ENCODE measurements at regions not wholly inside any gene's neighbourhood (a gene's known extent, or its start where the extent isn't known, plus 50 kb on each side); places are given as distances from the start of the nearest gene placed in this dataset.

DNA sequence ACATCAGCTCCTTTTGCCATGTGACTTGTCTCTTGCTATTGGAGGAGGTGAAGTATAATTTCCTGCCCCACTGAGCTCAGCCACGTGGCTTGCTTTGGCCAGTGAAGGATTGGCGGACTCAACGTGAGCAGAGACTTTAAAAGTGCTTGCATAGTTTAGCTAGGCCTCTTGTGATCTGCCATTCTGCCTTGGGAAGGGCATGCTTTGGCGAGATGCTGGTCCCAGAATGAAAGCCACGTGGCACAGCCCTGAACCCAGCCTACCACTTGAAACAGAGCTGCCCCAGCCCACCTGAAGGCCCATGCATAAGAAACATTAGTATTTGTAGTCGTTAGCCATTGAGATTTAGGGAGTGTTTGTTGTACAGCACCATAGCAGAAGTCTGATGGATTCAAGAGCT lies 148.2 kb downstream of the TMEM132E start:
- no peak for TF ChIP-seq EZH2 (conservative IDR thresholded peaks at IDR 0.05; ENCODE audit: low read depth, low read length)
- TF ChIP-seq TRIM24 (CRISPR knock-in tag; IDR thresholded peaks at IDR 0.05), result no peak
- TF ChIP-seq RXRA (CRISPR knock-in tag; IDR thresholded peaks at IDR 0.05), result no peak
- TF ChIP-seq NFIC (IDR thresholded peaks at IDR 0.05; ENCODE audit: low read length), result no peak
- TF ChIP-seq ZNF749 (CRISPR knock-in tag; IDR thresholded peaks at IDR 0.05; ENCODE audit: borderline replicate concordance), result no peak
- no peak for TF ChIP-seq ZNF552 (CRISPR knock-in tag; IDR thresholded peaks at IDR 0.05; ENCODE audit: borderline replicate concordance)
- TF ChIP-seq ZFP82 (CRISPR knock-in tag; IDR thresholded peaks at IDR 0.05; ENCODE audit: borderline replicate concordance), result no peak
- TF ChIP-seq, protein P1, sequence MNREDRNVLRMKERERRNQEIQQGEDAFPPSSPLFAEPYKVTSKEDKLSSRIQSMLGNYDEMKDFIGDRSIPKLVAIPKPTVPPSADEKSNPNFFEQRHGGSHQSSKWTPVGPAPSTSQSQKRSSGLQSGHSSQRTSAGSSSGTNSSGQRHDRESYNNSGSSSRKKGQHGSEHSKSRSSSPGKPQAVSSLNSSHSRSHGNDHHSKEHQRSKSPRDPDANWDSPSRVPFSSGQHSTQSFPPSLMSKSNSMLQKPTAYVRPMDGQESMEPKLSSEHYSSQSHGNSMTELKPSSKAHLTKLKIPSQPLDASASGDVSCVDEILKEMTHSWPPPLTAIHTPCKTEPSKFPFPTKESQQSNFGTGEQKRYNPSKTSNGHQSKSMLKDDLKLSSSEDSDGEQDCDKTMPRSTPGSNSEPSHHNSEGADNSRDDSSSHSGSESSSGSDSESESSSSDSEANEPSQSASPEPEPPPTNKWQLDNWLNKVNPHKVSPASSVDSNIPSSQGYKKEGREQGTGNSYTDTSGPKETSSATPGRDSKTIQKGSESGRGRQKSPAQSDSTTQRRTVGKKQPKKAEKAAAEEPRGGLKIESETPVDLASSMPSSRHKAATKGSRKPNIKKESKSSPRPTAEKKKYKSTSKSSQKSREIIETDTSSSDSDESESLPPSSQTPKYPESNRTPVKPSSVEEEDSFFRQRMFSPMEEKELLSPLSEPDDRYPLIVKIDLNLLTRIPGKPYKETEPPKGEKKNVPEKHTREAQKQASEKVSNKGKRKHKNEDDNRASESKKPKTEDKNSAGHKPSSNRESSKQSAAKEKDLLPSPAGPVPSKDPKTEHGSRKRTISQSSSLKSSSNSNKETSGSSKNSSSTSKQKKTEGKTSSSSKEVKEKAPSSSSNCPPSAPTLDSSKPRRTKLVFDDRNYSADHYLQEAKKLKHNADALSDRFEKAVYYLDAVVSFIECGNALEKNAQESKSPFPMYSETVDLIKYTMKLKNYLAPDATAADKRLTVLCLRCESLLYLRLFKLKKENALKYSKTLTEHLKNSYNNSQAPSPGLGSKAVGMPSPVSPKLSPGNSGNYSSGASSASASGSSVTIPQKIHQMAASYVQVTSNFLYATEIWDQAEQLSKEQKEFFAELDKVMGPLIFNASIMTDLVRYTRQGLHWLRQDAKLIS (CRISPR knock-in tag; IDR thresholded peaks at IDR 0.05), result no peak
- TF ChIP-seq HNRNPK (IDR thresholded peaks at IDR 0.05; ENCODE audit: low read depth, low read length, poor library complexity, severe bottlenecking), result no peak
- no peak for TF ChIP-seq MZF1 (CRISPR knock-in tag; IDR thresholded peaks at IDR 0.05; ENCODE audit: borderline replicate concordance)
- TF ChIP-seq MED1 (CRISPR knock-in tag; IDR thresholded peaks at IDR 0.05), result no peak
- TF ChIP-seq POLR2A (IDR thresholded peaks at IDR 0.05; ENCODE audit: insufficient read depth in 1 of 2, low read depth in 2 of 2, low read length in 2 of 2), result no peak
- no peak for TF ChIP-seq ZNF432 (CRISPR knock-in tag; IDR thresholded peaks at IDR 0.05; ENCODE audit: borderline replicate concordance)
- TF ChIP-seq, protein P2, sequence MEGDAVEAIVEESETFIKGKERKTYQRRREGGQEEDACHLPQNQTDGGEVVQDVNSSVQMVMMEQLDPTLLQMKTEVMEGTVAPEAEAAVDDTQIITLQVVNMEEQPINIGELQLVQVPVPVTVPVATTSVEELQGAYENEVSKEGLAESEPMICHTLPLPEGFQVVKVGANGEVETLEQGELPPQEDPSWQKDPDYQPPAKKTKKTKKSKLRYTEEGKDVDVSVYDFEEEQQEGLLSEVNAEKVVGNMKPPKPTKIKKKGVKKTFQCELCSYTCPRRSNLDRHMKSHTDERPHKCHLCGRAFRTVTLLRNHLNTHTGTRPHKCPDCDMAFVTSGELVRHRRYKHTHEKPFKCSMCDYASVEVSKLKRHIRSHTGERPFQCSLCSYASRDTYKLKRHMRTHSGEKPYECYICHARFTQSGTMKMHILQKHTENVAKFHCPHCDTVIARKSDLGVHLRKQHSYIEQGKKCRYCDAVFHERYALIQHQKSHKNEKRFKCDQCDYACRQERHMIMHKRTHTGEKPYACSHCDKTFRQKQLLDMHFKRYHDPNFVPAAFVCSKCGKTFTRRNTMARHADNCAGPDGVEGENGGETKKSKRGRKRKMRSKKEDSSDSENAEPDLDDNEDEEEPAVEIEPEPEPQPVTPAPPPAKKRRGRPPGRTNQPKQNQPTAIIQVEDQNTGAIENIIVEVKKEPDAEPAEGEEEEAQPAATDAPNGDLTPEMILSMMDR (CRISPR knock-in tag; IDR thresholded peaks at IDR 0.05), result no peak
